ENCODE measurements at regions not wholly inside any gene's neighbourhood (a gene's known extent, or its start where the extent isn't known, plus 50 kb on each side); places are given as distances from the start of the nearest gene placed in this dataset.

DNA sequence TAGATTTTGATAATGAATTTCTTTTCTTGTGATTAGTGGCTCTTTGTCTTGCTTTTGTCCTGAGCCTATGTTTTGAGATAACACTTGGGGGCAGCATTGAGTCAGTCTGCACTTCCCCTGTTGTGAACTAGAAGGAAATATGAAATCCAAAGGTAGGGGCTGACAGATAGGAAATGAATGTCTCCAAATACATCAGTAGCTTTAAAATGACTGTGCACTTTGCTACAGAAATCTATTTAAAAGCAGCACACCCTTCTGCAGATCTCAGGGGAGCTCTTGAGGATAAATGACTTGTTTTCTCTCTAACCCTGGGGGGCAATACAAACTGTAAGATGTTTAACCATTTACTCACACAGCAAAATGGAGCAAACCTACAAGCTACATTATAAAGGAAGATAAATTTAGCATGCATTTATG, 176.0 kb upstream of the MYO3A start:
- H3K36me3 ChIP-seq (ENCODE audit: control insufficient read depth in 3 of 3, insufficient read depth in 2 of 3, low read depth in 1 of 3, low read length in 3 of 3), result no peaks in the 10 kb centered on the region
- H3K4me1 ChIP-seq (ENCODE audit: control insufficient read depth in 3 of 3, insufficient read depth in 2 of 3, low read depth in 1 of 3, low read length in 2 of 3), result no peaks in the 10 kb centered on the region
- no peak overlapping the region for H3K4me3 ChIP-seq (ENCODE audit: low read depth in 1 of 3, low read length in 3 of 3)
- H3K27ac ChIP-seq (ENCODE audit: low read depth in 1 of 3, low read length in 2 of 3), result no peak overlapping the region
- DNase-seq (peak; percentile 6 to 32), FAIRE-seq (no peak)
- H3K27me3 ChIP-seq (ENCODE audit: control insufficient read depth in 3 of 3, insufficient read depth in 3 of 3, low read length in 3 of 3), result no peaks in the 10 kb centered on the region
- H3K9me3 ChIP-seq (ENCODE audit: control insufficient read depth in 2 of 2, insufficient read depth in 1 of 2, low read depth in 1 of 2, low read length in 1 of 2), result no peaks in the 10 kb centered on the region

DNA sequence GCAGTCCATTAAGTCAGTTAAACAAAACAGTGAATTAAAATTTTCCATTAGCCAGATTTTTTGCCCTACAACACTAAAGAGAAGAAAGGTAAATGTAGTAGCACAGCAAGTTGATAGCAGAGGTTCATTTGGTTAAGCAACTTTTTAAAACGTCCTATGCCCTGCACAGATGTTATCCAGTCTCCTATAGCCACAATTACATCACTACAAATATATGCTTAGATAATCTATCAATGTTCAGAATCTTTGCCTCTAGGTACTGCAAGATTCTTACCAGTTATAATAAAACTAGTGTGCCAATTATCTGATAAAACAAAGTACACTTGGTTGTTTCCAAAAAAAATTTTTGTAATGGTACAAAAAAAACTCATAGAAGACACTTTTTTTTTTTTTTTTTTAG, 175.5 kb upstream of the MYO3A start:
- DNase-seq (no peak), FAIRE-seq (no peak)
- H3K4me1 ChIP-seq (ENCODE audit: control insufficient read depth in 3 of 3, insufficient read depth in 2 of 3, low read depth in 1 of 3, low read length in 2 of 3), result no peaks in the 10 kb centered on the region
- no peak overlapping the region for H3K27ac ChIP-seq (ENCODE audit: low read depth in 1 of 3, low read length in 2 of 3)
- WGBS, 3 donors, result 3 to 23% (median 17%) methylated on average over 1 of the region's 1 CpG
- H3K9me3 ChIP-seq (ENCODE audit: control insufficient read depth in 2 of 2, insufficient read depth in 1 of 2, low read depth in 1 of 2, low read length in 1 of 2), result no peaks in the 10 kb centered on the region
- H3K27me3 ChIP-seq (ENCODE audit: control insufficient read depth in 3 of 3, insufficient read depth in 3 of 3, low read length in 3 of 3), result no peaks in the 10 kb centered on the region
- no peak overlapping the region for H3K4me3 ChIP-seq (ENCODE audit: low read depth in 1 of 3, low read length in 3 of 3)
- no peaks in the 10 kb centered on the region for H3K36me3 ChIP-seq (ENCODE audit: control insufficient read depth in 3 of 3, insufficient read depth in 2 of 3, low read depth in 1 of 3, low read length in 3 of 3)

DNA sequence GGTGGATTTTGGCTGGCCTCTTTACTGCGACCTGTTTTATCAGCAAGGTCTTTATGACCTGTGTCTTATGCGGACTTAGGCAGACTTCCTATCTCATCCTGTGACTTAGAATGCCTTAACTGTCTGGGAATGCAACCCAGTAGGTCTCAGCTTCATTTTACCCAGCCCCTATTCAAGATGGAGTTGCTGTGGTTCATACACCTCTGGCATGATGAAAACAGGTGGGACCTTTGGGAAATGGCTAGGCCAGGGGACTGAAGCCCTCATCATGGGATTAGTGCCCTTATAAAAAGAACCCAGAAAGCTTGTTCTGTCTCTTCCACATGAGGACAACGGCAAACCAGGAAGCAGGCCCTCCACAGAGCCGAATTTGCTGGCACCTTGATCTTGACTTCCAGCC, 172.1 kb upstream of the MYO3A start:
- 54 to 76% (median 67%) methylated on average over 4 of the region's 4 CpGs for WGBS, 3 donors
- no peak overlapping the region for H3K27ac ChIP-seq (ENCODE audit: low read depth in 1 of 3, low read length in 2 of 3)

DNA sequence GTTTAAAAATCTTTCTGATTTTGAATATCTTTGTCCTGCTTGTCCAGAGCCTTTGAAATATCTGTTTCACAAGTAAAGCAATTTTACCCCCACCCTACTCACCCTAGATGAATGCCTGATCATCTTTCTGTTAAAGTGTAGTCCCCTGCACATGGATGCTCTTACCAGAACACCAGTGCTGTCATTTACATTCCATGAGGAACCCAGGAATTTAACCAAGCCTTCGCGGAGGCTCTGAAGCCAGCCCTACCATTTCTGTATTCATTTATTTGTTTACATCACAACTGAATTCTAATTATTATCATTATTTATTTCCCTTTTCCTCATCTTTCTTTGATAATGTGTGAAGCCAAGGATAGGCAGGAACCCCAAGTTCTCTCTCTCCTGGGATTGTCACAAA, 167.8 kb upstream of the MYO3A start:
- DNase-seq, result no peak
- Histone ChIP-seq H3K27ac (ENCODE audit: low read depth in 1 of 3, low read length in 2 of 3) (no peak overlapping the region), H3K4me1 (ENCODE audit: control insufficient read depth in 3 of 3, insufficient read depth in 2 of 3, low read depth in 1 of 3, low read length in 2 of 3) (no peaks in the 10 kb centered on the region), H3K9me3 (ENCODE audit: control insufficient read depth in 2 of 2, insufficient read depth in 1 of 2, low read depth in 1 of 2, low read length in 1 of 2) (no peaks in the 10 kb centered on the region), H3K36me3 (ENCODE audit: control insufficient read depth in 3 of 3, insufficient read depth in 2 of 3, low read depth in 1 of 3, low read length in 3 of 3) (no peaks in the 10 kb centered on the region), H3K27me3 (ENCODE audit: control insufficient read depth in 3 of 3, insufficient read depth in 3 of 3, low read length in 3 of 3) (peaks cover 0 to 6% (median 0%) of the 10 kb centered on the region in 3 donors), H3K4me3 (ENCODE audit: low read depth in 1 of 3, low read length in 3 of 3) (no peak overlapping the region)
- WGBS, 3 donors, result 29 to 62% (median 61%) methylated on average over 2 of the region's 2 CpGs
- no peak for FAIRE-seq

More for the DNA sequence above, 172.1 kb upstream of the MYO3A start:
- DNase-seq (no peak), FAIRE-seq (no peak)
- H3K4me3 ChIP-seq (ENCODE audit: low read depth in 1 of 3, low read length in 3 of 3), result no peak overlapping the region
- H3K4me1 ChIP-seq (ENCODE audit: control insufficient read depth in 3 of 3, insufficient read depth in 2 of 3, low read depth in 1 of 3, low read length in 2 of 3), result no peaks in the 10 kb centered on the region
- H3K36me3 ChIP-seq (ENCODE audit: control insufficient read depth in 3 of 3, insufficient read depth in 2 of 3, low read depth in 1 of 3, low read length in 3 of 3), result no peaks in the 10 kb centered on the region
- H3K27me3 ChIP-seq (ENCODE audit: control insufficient read depth in 3 of 3, insufficient read depth in 3 of 3, low read length in 3 of 3), result peaks cover 0 to 6% (median 0%) of the 10 kb centered on the region in 3 donors
- no peaks in the 10 kb centered on the region for H3K9me3 ChIP-seq (ENCODE audit: control insufficient read depth in 2 of 2, insufficient read depth in 1 of 2, low read depth in 1 of 2, low read length in 1 of 2)

DNA sequence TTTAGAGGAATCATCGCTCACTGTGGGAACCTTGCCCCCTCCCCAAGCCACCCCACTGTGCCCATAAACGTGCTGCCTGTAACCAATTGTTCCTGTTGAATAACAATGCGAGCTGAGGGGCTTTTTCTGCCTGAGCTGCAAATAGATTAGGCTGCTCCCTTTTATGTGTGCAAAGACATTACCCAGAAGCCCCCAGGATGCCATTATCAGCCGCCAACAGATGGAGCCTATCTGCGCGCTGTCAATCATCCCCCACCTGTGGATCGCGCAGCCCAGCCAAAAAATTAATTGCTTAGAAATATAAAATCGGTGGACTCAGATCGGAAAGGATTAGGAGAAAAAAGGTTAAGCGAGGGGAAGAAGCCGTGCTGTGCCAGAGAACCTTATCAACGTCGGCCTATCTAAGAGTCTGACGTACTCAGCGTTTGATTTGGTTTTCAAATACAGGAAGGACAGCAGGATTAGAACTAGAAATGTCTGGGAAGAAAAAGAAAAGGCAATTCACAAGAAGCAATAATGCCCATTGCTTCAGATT, 167.3 kb upstream of the MYO3A start:
- WGBS, 3 donors, result 4 to 6% (median 5%) methylated on average over 16 of the region's 16 CpGs
- no peaks in the 10 kb centered on the region for H3K9me3 ChIP-seq (ENCODE audit: control insufficient read depth in 2 of 2, insufficient read depth in 1 of 2, low read depth in 1 of 2, low read length in 1 of 2)
- FAIRE-seq (no peak), DNase-seq (no peak)
- H3K27me3 ChIP-seq (ENCODE audit: control insufficient read depth in 3 of 3, insufficient read depth in 3 of 3, low read length in 3 of 3), result peaks cover 0 to 6% (median 0%) of the 10 kb centered on the region in 3 donors
- no peaks in the 10 kb centered on the region for H3K36me3 ChIP-seq (ENCODE audit: control insufficient read depth in 3 of 3, insufficient read depth in 2 of 3, low read depth in 1 of 3, low read length in 3 of 3)
- H3K4me3 ChIP-seq (ENCODE audit: low read depth in 1 of 3, low read length in 3 of 3), result no peak overlapping the region
- H3K4me1 ChIP-seq (ENCODE audit: control insufficient read depth in 3 of 3, insufficient read depth in 2 of 3, low read depth in 1 of 3, low read length in 2 of 3), result no peaks in the 10 kb centered on the region
- no peak overlapping the region for H3K27ac ChIP-seq (ENCODE audit: low read depth in 1 of 3, low read length in 2 of 3)

DNA sequence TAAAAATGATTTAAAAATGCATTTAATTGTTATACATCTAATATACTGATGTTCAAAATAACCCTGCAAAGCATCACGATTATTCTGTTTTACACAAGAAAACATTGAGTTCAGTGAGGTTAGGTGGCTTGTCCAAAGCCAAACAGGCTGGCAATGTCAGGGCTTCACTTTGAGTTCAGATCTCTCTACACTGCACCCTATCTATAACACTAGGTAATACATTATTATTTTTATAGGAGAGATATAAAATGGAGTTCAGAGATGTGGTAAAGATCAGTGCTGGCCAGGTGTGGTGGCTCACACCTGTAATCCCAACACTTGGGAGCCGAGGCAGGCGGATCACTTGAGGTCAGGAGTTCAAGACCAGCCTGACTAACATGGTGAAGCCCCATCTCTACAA, 165.9 kb upstream of the MYO3A start:
- H3K4me1 ChIP-seq (ENCODE audit: control insufficient read depth in 3 of 3, insufficient read depth in 2 of 3, low read depth in 1 of 3, low read length in 2 of 3), result no peaks in the 10 kb centered on the region
- no peak overlapping the region for H3K4me3 ChIP-seq (ENCODE audit: low read depth in 1 of 3, low read length in 3 of 3)
- no peak overlapping the region for H3K27ac ChIP-seq (ENCODE audit: low read depth in 1 of 3, low read length in 2 of 3)
- no peaks in the 10 kb centered on the region for H3K36me3 ChIP-seq (ENCODE audit: control insufficient read depth in 3 of 3, insufficient read depth in 2 of 3, low read depth in 1 of 3, low read length in 3 of 3)
- H3K27me3 ChIP-seq (ENCODE audit: control insufficient read depth in 3 of 3, insufficient read depth in 3 of 3, low read length in 3 of 3), result peaks cover 0 to 6% (median 0%) of the 10 kb centered on the region in 3 donors
- DNase-seq (no peak), FAIRE-seq (no peak)
- H3K9me3 ChIP-seq (ENCODE audit: control insufficient read depth in 2 of 2, insufficient read depth in 1 of 2, low read depth in 1 of 2, low read length in 1 of 2), result no peaks in the 10 kb centered on the region
- WGBS, 3 donors, result 69 to 84% (median 77%) methylated on average over 3 of the region's 3 CpGs

DNA sequence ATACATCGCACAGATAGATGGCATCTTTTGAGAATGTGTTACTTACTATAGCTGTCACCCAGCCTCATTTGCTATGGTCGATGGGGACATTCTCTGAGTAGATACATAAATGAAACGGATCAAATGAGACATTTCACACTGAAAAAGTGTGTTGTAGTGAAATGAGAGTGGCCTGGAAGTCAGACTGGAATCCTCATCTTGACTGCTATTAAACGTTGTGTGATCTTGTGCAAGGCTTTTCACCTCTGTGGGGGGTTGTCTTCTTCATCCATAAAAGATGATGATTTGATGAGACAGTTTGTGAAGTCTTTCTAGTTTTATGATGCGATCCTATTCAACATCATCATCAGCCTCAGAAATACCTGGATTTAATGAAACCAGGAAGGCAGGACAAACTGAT, 155.4 kb upstream of the MYO3A start:
- H3K36me3 ChIP-seq (ENCODE audit: control insufficient read depth in 3 of 3, insufficient read depth in 2 of 3, low read depth in 1 of 3, low read length in 3 of 3), result no peaks in the 10 kb centered on the region
- H3K27ac ChIP-seq (ENCODE audit: low read depth in 1 of 3, low read length in 2 of 3), result no peak overlapping the region
- DNase-seq, result no peak
- WGBS, 3 donors, result 71 to 80% (median 76%) methylated on average over 5 of the region's 5 CpGs
- no peaks in the 10 kb centered on the region for H3K27me3 ChIP-seq (ENCODE audit: control insufficient read depth in 3 of 3, insufficient read depth in 3 of 3, low read length in 3 of 3)
- no peaks in the 10 kb centered on the region for H3K9me3 ChIP-seq (ENCODE audit: control insufficient read depth in 2 of 2, insufficient read depth in 1 of 2, low read depth in 1 of 2, low read length in 1 of 2)
- H3K4me1 ChIP-seq (ENCODE audit: control insufficient read depth in 3 of 3, insufficient read depth in 2 of 3, low read depth in 1 of 3, low read length in 2 of 3), result no peaks in the 10 kb centered on the region
- no peak for FAIRE-seq
- no peak overlapping the region for H3K4me3 ChIP-seq (ENCODE audit: low read depth in 1 of 3, low read length in 3 of 3)

DNA sequence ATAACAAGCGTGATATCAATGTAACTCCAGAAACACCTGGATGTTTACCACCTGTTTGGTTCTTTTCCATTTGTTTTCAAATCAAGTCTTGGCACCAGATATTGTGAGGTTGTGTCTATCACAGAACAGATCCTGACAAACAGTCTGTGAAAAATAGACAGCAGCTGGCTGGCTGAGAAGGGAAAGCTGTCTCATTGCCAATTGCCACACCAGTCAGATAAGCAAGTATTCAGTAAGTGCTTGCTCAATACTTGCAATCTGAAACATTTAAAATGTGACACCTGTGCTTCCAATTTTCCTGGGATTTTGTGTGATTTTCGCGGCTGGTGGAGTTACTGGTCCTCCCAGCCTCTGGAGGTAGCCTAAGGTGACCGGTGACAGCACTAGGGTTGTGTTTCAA, 147.9 kb upstream of the MYO3A start:
- DNase-seq (no peak), FAIRE-seq (no peak)
- H3K36me3 ChIP-seq (ENCODE audit: control insufficient read depth in 3 of 3, insufficient read depth in 2 of 3, low read depth in 1 of 3, low read length in 3 of 3), result no peaks in the 10 kb centered on the region
- 55 to 85% (median 58%) methylated on average over 4 of the region's 4 CpGs for WGBS, 3 donors
- no peaks in the 10 kb centered on the region for H3K4me1 ChIP-seq (ENCODE audit: control insufficient read depth in 3 of 3, insufficient read depth in 2 of 3, low read depth in 1 of 3, low read length in 2 of 3)
- H3K4me3 ChIP-seq (ENCODE audit: low read depth in 1 of 3, low read length in 3 of 3), result no peak overlapping the region
- no peak overlapping the region for H3K27ac ChIP-seq (ENCODE audit: low read depth in 1 of 3, low read length in 2 of 3)
- H3K27me3 ChIP-seq (ENCODE audit: control insufficient read depth in 3 of 3, insufficient read depth in 3 of 3, low read length in 3 of 3), result no peaks in the 10 kb centered on the region
- no peaks in the 10 kb centered on the region for H3K9me3 ChIP-seq (ENCODE audit: control insufficient read depth in 2 of 2, insufficient read depth in 1 of 2, low read depth in 1 of 2, low read length in 1 of 2)

DNA sequence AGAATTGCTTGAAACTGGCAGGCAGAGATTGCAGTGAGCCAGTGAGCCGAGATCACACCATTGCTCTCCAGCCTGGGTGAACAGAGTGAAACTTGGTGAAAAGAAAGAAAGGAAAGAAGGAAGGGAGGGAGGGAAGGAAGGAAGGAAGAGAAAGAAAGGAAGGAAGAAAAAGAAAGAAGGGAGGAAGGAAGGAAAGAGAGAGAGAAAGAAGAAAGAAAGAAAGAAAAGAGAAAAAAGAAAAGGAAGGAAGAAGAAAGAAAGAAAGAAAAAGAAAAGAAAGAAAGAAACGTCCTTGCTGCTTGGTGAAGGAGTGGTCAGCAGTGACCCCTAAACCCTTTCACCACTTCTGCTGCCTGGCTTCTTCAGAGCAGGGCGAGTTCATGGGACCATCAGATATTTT, 147.1 kb upstream of the MYO3A start:
- Histone ChIP-seq H3K9me3 (ENCODE audit: control insufficient read depth in 2 of 2, insufficient read depth in 1 of 2, low read depth in 1 of 2, low read length in 1 of 2) (no peaks in the 10 kb centered on the region), H3K27me3 (ENCODE audit: control insufficient read depth in 3 of 3, insufficient read depth in 3 of 3, low read length in 3 of 3) (no peaks in the 10 kb centered on the region), H3K4me1 (ENCODE audit: control insufficient read depth in 3 of 3, insufficient read depth in 2 of 3, low read depth in 1 of 3, low read length in 2 of 3) (no peaks in the 10 kb centered on the region), H3K4me3 (ENCODE audit: low read depth in 1 of 3, low read length in 3 of 3) (no peak overlapping the region), H3K36me3 (ENCODE audit: control insufficient read depth in 3 of 3, insufficient read depth in 2 of 3, low read depth in 1 of 3, low read length in 3 of 3) (no peaks in the 10 kb centered on the region), H3K27ac (ENCODE audit: low read depth in 1 of 3, low read length in 2 of 3) (no peak overlapping the region)
- FAIRE-seq (no peak), DNase-seq (no peak)
- WGBS, 3 donors, result 34 to 64% (median 35%) methylated on average over 3 of the region's 3 CpGs

All from small intestine (tissue), 7 donors.